ENCODE measurements at regions not wholly inside any gene's neighbourhood (a gene's known extent, or its start where the extent isn't known, plus 50 kb on each side); places are given as distances from the start of the nearest gene placed in this dataset.

- H3K36me3 ChIP-seq (ENCODE audit: insufficient read depth), result no peaks in the 10 kb centered on the region
- Mint-ChIP-seq H3K9me3 (no peaks in the 10 kb centered on the region), H3K4me1 (no peaks in the 10 kb centered on the region; the same call in 2 of the 3 replicates), H3K27me3 (ENCODE audit: insufficient read depth, low read depth, poor library complexity) (no peaks in the 10 kb centered on the region), H3K27ac (no peak overlapping the region), H3K4me3 (no peak overlapping the region), H3K36me3 (ENCODE audit: low read depth) (peaks cover 2% of the 10 kb centered on the region; the same call in 2 of the 3 replicates)
- no peaks in the 10 kb centered on the region for H3F3A ChIP-seq (replicated peaks; ENCODE audit: low read depth)
- DNase-seq (ENCODE audit: low spot score) (no peak), ATAC-seq (no peak)
- TF ChIP-seq ETS1 (IDR thresholded peaks at IDR 0.05) (no peak), EZH2phosphoT487 (IDR thresholded peaks at IDR 0.05; ENCODE audit: unreplicated experiment) (no peak), STAT1 (IDR thresholded peaks at IDR 0.05; ENCODE audit: unreplicated experiment) (no peak), NANOG (IDR thresholded peaks at IDR 0.05; ENCODE audit: borderline replicate concordance) (no peak), JUNB (IDR thresholded peaks at IDR 0.05; ENCODE audit: unreplicated experiment) (no peak), CTCF (conservative IDR thresholded peaks at IDR 0.05; ENCODE audit: low read depth in 2 of 2) (no peak), POLR2AphosphoS5 (IDR thresholded peaks at IDR 0.05; ENCODE audit: low read depth) (no peak), ZNF114 (CRISPR knock-in tag; IDR thresholded peaks at IDR 0.05) (no peak), EZH2 (IDR thresholded peaks at IDR 0.05; ENCODE audit: low read depth, unreplicated experiment) (no peak), REST (IDR thresholded peaks at IDR 0.05; ENCODE audit: unreplicated experiment) (no peak), ZNF462 (CRISPR knock-in tag; IDR thresholded peaks at IDR 0.05) (no peak), ZNF331 (CRISPR knock-in tag; IDR thresholded peaks at IDR 0.05; ENCODE audit: low read depth) (no peak), CREB1 (CRISPR knock-in tag; IDR thresholded peaks at IDR 0.05; ENCODE audit: low read depth) (no peak)
- H3K27me3 ChIP-seq (ENCODE audit: insufficient read depth), result no peaks in the 10 kb centered on the region
- no peaks in the 10 kb centered on the region for H4K20me1 ChIP-seq (replicated peaks; ENCODE audit: insufficient read depth)
- H3K4me3 ChIP-seq, result no peak overlapping the region
- H2AFZ ChIP-seq, result no peak overlapping the region
- no peaks in the 10 kb centered on the region for H3K9me2 ChIP-seq (ENCODE audit: insufficient read depth)
- no peaks in the 10 kb centered on the region for H3K4me1 ChIP-seq (ENCODE audit: insufficient read depth)
- no peak overlapping the region for H3K4me2 ChIP-seq
- no peaks in the 10 kb centered on the region for H3K79me2 ChIP-seq (replicated peaks; ENCODE audit: insufficient read depth)
- H3K27ac ChIP-seq (ENCODE audit: low read depth), result no peak overlapping the region
Observed at GRCh38 chr11:25737071-25737675, 594.8 kb upstream of the ANO3 start.

Measured in GM23338 (cell line).